HG02884 (cell line): ENCODE measurements at regions not wholly inside any gene's neighbourhood (a gene's known extent, or its start where the extent isn't known, plus 50 kb on each side); places are given as distances from the start of the nearest gene placed in this dataset.

ENCODE experiments used
- ATAC-seq: cut with Tn5 transposase; IDR thresholded peaks from one replicate; pipeline ENCODE4 v1.9.1; 2021; ENCODE audit warnings: mild to moderate bottlenecking, moderate library complexity; ENCODE audit not compliant: unreplicated experiment

DNA sequence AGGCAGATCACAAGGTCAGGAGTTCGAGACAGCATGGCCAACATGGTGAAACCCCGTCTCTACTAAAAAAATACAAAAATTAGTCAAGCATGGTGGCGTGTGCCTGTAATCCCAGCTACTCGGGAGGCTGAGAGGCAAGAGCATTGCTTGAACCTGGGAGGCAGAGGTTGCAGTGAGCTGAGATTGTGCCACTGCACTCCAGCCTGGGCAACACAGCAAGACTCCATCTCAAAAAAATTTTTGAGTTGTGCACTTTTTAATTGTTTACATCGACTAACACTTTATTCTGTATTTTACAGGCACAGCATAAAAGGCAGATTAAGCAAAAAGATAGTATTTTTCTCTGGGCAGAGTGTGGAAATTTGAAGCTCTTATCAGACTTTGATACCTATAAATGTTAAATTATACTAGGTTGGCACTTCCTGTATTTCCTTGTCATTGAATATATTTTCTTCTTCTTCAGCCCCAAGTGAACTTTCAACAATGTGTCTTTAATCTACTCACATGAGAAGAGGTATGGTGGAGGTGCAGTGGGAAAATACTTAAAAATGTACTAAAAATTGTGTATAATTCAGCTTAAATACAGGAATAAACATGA lies 180.6 kb upstream of the ELL2 start:
- no peak for ATAC-seq

DNA sequence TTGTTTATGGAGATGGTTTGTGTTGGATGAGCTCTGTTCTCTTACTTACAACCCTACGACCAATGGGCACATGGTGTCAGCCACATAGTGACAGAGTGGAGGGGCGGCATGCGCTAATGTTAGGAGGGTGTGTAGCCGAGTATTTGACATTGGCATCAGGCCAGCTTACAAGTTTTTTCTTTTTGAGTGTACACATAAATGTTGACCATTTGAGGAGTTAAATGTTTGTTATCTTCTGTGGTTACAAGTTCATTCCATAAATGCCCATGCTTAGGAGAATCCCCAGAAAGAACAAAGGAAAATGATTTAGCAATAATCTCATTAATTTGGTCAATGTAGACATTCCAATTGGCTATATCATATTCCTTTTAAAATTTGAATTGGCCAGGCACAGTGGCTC lies 180.1 kb upstream of the ELL2 start:
- no peak for ATAC-seq

DNA sequence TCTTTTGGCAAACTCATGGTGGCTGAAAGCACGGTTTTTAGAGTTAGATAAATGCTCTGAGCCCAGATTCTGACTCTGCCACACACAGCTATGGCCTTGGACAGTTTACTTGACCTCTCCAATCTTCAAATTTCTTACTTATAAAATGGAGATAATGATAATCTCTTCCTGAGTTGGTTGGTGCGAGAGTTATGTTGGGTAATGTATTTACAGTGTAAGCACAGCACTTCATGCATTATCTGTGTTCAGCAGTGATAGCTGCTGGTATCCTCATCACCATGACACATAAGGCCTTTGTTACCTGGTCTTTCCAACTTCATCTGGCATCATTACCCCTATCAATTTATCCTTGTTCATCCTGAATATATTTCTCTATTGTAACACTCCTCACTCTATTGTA lies 178.8 kb upstream of the ELL2 start:
- no peak for ATAC-seq

GRCh38 chr5:96140084-96140483 lies 178.4 kb upstream of the ELL2 start:
- no peak for ATAC-seq

- no peak for ATAC-seq
Observed at GRCh38 chr5:96134886-96135285, 173.2 kb upstream of the ELL2 start.

GRCh38 chr5:96133341-96134079 lies 171.9 kb upstream of the ELL2 start:
- no peak for ATAC-seq

- ATAC-seq, result no peak
Observed at GRCh38 chr5:96129276-96129675, 167.6 kb upstream of the ELL2 start.

DNA sequence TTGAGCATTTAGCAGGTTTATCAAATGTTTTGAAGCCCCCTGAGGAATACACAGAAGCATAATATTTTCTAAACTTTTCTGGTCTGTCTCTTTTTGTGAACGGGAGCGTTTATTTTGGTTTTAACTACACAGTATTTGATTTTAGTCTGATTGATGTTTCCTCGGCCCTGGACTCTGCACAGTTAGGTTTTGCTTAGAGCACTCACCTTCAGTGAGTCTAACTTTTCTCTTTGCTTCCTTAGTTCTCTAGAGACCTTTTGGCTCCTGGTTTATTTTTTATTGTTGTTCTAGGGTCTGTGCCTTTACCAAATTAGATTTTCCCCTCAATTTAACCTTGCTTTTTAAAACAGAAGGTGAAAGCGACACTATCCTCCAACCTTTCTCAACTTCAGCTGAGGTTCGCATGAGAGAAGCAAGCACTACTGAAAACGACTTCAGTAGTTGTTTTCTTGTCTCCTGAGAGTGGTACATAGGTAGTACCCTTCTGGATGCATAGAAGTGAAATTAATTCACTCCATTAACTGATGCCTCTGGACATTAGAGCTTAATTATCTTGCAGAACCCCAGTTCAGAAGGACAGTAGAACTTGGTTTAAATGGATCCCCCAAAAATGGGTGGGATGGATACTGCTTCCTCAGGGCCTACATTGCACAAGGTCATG lies 166.7 kb upstream of the ELL2 start:
- no peak for ATAC-seq

GRCh38 chr5:96127538-96127937 lies 165.9 kb upstream of the ELL2 start:
- ATAC-seq, result no peak

GRCh38 chr5:96125231-96125891 lies 163.7 kb upstream of the ELL2 start:
- ATAC-seq, result no peak

- ATAC-seq, result no peak
Observed at GRCh38 chr5:96124589-96124988, 162.9 kb upstream of the ELL2 start.

DNA sequence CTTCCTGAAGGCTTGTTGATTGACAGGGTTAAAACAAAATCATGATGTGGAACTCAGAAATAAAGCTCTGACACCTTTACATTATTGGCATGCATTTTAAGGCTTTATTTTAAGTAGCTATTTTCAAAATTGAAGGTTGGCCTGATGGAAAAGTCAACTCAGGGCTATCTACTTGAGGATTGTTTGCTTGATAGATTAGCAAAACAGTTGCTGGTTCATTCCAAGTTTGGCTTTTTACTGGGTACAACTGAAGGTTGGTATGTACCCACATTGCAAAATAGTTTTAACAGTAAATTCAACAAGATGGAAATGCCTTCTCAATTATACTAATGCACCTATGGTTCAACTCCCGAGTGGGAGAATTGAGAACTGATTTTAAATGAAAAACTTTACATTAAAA lies 161.8 kb upstream of the ELL2 start:
- ATAC-seq, result no peak

DNA sequence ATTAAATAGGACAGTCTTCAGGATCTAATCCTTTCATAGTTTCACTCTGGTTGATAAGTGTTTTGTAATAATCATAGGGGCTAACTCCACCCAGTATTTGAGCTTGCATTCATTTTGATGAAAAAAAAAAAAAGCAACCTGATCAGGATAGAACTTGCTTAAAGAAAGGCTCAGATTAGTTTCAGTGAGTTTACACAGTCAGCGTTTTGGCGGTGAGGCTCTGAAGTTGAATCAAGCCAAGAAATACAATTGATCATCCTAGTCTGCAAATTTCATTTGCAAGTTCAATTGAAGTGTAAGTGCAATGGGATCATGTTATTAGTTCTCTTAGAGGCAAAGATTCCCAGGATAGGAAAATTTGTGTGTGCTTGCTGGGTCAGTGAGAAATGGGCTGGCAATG lies 159.7 kb upstream of the ELL2 start:
- ATAC-seq, result no peak

- ATAC-seq, result no peak
Observed at GRCh38 chr5:96120120-96120519, 158.5 kb upstream of the ELL2 start.

DNA sequence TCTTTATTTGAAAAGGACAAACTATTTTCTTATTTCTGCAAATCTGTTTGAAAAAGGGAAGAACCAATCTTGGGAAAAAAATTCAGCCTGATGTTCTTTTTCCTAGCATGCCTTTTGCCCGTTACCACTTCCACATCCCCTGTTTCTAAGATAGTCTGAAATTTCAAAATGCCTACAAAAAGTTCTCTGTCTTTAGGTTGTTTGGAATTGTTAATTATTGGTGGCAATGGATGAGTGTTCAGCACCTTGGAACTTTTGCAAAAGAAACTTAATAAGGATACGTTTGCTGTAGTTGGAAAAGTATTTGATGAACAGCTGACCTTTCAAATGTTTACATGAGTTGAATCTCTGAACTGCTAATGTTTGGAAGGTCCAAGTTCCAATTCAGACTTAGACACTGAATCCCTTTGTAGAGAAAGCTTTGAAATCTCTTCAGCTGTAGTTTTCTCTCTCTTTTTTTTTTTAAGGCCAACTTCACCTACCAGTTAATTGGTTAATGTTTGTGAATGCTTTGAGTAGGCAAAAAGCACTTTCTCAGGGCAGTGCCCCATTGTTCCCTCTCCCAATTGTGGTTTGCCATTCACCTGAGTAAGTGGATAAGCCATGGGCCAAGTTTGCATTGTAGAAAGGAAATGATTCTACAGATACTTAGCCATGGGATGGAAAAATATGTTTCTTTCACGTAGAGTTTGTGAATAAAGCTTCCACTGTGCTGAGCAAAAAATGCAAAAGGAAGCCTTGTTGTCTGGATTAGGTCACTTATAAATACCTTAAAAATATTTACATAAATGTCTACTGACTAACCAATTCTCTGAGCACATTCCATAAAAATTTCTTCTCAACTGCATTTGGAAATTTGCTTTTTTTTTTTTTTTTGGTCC lies 156.4 kb upstream of the ELL2 start:
- ATAC-seq, result no peak

- ATAC-seq, result no peak
Observed at GRCh38 chr5:96115147-96115807, 153.6 kb upstream of the ELL2 start.

DNA sequence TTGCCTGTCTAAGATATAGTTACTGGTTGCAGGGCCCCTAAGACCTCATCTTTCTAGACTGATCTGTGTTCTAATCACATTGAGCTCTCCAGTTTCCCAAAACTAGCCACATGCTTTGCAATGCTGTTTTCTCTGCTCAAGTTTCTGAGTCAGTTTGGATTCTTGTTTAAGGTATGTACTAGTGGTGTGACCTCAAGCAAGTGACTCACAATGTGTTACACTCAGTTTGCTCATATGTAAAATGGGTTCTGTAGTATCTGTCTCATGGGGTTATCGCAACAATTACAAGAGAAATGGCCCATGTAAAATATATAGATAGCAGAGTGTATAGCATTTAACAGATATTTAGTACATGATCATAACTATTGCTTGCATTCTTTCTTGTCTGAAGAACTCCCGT lies 153.1 kb upstream of the ELL2 start:
- ATAC-seq, result no peak

GRCh38 chr5:96113170-96113939 lies 151.7 kb upstream of the ELL2 start:
- no peak for ATAC-seq

GRCh38 chr5:96112703-96113102 lies 151.1 kb upstream of the ELL2 start:
- no peak for ATAC-seq
